ENCODE measurements at regions not wholly inside any gene's neighbourhood (a gene's known extent, or its start where the extent isn't known, plus 50 kb on each side); places are given as distances from the start of the nearest gene placed in this dataset.

DNA sequence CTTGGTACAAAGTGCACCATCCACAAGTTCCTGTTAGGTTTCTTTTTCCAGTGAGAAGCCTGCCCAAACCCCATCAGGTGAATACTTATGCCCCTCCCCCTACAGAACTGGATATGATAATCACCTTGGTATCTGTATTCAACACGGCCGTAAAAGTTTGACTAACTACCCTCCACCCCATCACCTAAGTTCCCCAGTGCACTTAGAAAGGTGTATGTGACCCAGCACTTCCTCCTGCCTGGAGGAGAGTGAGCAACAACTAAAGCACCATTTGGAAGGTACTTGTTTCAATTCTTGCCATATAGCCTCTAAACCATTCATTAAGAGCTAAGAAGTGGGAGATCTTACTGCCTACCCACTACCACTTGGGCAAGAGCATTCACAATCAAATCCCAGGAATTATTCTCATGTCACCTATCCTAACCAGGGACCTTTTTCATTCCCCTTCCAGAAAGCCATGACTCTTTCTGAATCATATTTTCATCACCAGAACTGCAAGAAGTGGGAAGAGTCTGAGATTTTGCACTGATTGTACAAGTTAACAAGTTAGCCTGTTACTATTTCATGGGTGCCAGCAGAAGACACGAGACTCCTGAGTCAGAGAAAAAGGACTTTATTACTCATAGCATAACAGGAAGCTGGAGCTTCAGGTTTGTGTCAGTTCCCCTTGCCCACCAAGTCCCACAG, 53.5 kb upstream of the NDUFV2 start (continued):
- TF ChIP-seq GABPA (IDR thresholded peaks at IDR 0.05; ENCODE audit: borderline replicate concordance, insufficient read depth, low read length), result no peak
- TF ChIP-seq MAFK (IDR thresholded peaks at IDR 0.05; ENCODE audit: low read depth, low read length), result no peak
- no peak for TF ChIP-seq RNF2 (IDR thresholded peaks at IDR 0.05; ENCODE audit: borderline replicate concordance, low read depth, low read length, missing control alignments, poor library complexity, severe bottlenecking)
- no peak for TF ChIP-seq KDM1A (IDR thresholded peaks at IDR 0.05; ENCODE audit: borderline replicate concordance, low read length)
- no peak for TF ChIP-seq CHD1 (IDR thresholded peaks at IDR 0.05; ENCODE audit: low read depth, low read length)
- no peak for TF ChIP-seq KDM4A (IDR thresholded peaks at IDR 0.05; ENCODE audit: low read depth, low read length, severe bottlenecking)
- TF ChIP-seq NANOG (IDR thresholded peaks at IDR 0.05; ENCODE audit: insufficient read depth, low read depth, low read length, poor library complexity, severe bottlenecking), result no peak
- TF ChIP-seq, protein P1, sequence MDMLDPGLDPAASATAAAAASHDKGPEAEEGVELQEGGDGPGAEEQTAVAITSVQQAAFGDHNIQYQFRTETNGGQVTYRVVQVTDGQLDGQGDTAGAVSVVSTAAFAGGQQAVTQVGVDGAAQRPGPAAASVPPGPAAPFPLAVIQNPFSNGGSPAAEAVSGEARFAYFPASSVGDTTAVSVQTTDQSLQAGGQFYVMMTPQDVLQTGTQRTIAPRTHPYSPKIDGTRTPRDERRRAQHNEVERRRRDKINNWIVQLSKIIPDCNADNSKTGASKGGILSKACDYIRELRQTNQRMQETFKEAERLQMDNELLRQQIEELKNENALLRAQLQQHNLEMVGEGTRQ (IDR thresholded peaks at IDR 0.05; ENCODE audit: low read length), result no peak

All from H1 (cell line).